ENCODE measurements at regions not wholly inside any gene's neighbourhood (a gene's known extent, or its start where the extent isn't known, plus 50 kb on each side); places are given as distances from the start of the nearest gene placed in this dataset.
"Not testable (repeated sequence)": the region's sequence is repeated elsewhere in the genome, so short reads cannot be mapped to it uniquely, and the experiment has no call there.

DNA sequence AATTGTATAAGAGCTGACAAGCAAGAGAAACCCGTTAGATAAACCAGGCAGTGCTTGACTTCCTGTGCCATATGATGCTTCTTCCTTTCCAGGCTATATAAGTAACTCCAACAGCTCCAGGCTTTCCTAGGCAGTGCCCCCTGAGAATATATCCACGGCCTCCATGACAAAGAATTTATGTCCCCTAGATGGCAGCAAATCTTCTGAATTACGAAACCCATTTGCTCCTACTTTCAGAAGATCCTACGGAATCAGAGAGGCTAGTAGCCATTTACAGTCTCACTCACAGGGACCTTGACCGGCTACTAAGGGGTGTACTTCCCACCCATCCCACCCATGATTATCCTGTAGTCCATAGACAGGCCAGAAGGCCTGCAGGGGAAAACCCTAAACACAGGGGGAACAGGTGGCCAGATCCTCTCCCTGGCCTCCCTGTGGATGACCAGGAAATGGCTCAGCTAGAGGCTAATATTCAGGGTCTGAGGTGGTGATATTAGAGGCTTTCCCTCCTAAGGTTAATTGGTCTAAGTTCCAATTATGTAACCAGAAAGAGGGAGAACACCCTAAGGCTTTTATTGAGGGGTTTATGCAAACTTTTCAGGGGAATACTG is 77.2 kb upstream of the DCD start:
- Mint-ChIP-seq H3K4me3 (ENCODE audit: unreplicated experiment) (no peak overlapping the region), H3K9me3 (ENCODE audit: low read depth) (no peaks in the 10 kb centered on the region), H3K36me3 (ENCODE audit: low read depth) (no peaks in the 10 kb centered on the region), H3K4me1 (ENCODE audit: low read depth) (no peaks in the 10 kb centered on the region), H3K27me3 (ENCODE audit: low read depth) (peaks cover 17% of the 10 kb centered on the region), H3K27ac (ENCODE audit: unreplicated experiment) (no peak overlapping the region)
- peak; percentile 67 for TF ChIP-seq CTCF (IDR thresholded peaks at IDR 0.05)
- DNase-seq (ENCODE audit: low spot score), result no peak

- peak; percentile 74 for TF ChIP-seq CTCF (IDR thresholded peaks at IDR 0.05)
- no peak overlapping the region for H3K27ac Mint-ChIP-seq (ENCODE audit: unreplicated experiment)
- no peak overlapping the region for H3K4me3 Mint-ChIP-seq (ENCODE audit: unreplicated experiment)
- DNase-seq (ENCODE audit: low spot score), result no peak
- H3K27me3 Mint-ChIP-seq (ENCODE audit: low read depth), result peaks cover 27% of the 10 kb centered on the region
- no peaks in the 10 kb centered on the region for H3K4me1 Mint-ChIP-seq (ENCODE audit: low read depth)
- H3K9me3 Mint-ChIP-seq (ENCODE audit: low read depth), result no peaks in the 10 kb centered on the region
- no peaks in the 10 kb centered on the region for H3K36me3 Mint-ChIP-seq (ENCODE audit: low read depth)
Observed at GRCh38 chr12:54723379-54724256, 75.5 kb upstream of the DCD start.

DNA sequence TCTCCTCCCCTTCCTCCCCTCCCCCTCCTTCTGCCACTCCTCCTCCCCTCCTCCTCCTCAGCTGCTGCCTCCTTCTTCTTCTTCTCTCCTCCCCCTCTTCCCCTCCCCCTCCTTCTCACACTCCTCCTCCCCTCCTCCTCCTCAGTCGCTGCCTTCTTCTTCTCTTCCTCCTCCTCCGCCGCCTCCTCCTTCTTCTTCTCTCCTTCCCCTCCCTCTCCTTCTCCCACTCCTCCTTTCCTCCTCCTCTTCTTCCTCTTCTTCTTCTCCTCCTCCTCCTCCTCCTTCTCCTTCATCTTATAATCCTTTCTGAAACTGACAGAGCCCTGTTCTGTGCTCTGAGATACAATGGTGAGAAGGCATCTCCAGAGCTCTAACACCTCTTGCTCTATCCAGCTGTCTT is 73.1 kb upstream of the DCD start:
- TF ChIP-seq CTCF (IDR thresholded peaks at IDR 0.05), result no peak
- no peaks in the 10 kb centered on the region for H3K36me3 Mint-ChIP-seq (ENCODE audit: low read depth)
- no peak overlapping the region for H3K27ac Mint-ChIP-seq (ENCODE audit: unreplicated experiment)
- H3K27me3 Mint-ChIP-seq (ENCODE audit: low read depth), result peaks cover 30% of the 10 kb centered on the region
- no peak overlapping the region for H3K4me3 Mint-ChIP-seq (ENCODE audit: unreplicated experiment)
- no peaks in the 10 kb centered on the region for H3K9me3 Mint-ChIP-seq (ENCODE audit: low read depth)
- no peaks in the 10 kb centered on the region for H3K4me1 Mint-ChIP-seq (ENCODE audit: low read depth)
- no peak for DNase-seq (ENCODE audit: low spot score)

GRCh38 chr12:54719691-54720090 is 71.5 kb upstream of the DCD start:
- Mint-ChIP-seq H3K4me3 (ENCODE audit: unreplicated experiment) (no peak overlapping the region), H3K4me1 (ENCODE audit: low read depth) (no peaks in the 10 kb centered on the region), H3K36me3 (ENCODE audit: low read depth) (no peaks in the 10 kb centered on the region), H3K27me3 (ENCODE audit: low read depth) (peaks cover 30% of the 10 kb centered on the region), H3K27ac (ENCODE audit: unreplicated experiment) (no peak overlapping the region), H3K9me3 (ENCODE audit: low read depth) (no peaks in the 10 kb centered on the region)
- TF ChIP-seq CTCF (IDR thresholded peaks at IDR 0.05), result no peak
- DNase-seq (ENCODE audit: low spot score), result no peak

- no peak for TF ChIP-seq CTCF (IDR thresholded peaks at IDR 0.05)
- no peaks in the 10 kb centered on the region for H3K4me1 Mint-ChIP-seq (ENCODE audit: low read depth)
Observed at GRCh38 chr12:54716261-54716660, 68.1 kb upstream of the DCD start.

DNA sequence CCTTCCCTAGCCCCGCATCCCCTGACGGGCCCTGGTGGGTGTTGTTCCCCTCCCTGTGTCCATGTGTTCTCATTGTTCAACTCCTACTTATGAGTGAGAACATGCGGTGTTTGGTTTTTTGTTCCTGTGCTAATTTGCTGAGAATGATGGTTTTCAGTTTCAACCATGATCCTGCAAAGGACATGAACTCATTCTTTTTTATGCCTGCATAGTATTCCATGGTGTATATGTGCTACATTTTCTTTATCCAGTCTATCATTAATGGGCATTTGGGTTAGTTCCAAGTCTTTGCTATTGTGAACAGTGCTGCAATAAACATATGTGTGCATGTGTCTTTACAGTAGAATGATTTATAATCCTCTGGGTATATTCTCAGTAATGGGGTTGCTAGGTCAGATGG is 65.7 kb upstream of the DCD start:
- not testable (repeated sequence) for H3K4me3 Mint-ChIP-seq (ENCODE audit: unreplicated experiment); H3K27ac Mint-ChIP-seq (ENCODE audit: unreplicated experiment); DNase-seq (ENCODE audit: low spot score); H3K36me3 Mint-ChIP-seq (ENCODE audit: low read depth); H3K9me3 Mint-ChIP-seq (ENCODE audit: low read depth); H3K4me1 Mint-ChIP-seq (ENCODE audit: low read depth)
- H3K27me3 Mint-ChIP-seq (ENCODE audit: low read depth), result peaks cover 15% of the 10 kb centered on the region

More at GRCh38 chr12:54716261-54716660, 68.1 kb upstream of the DCD start:
- Mint-ChIP-seq H3K36me3 (ENCODE audit: low read depth) (no peaks in the 10 kb centered on the region), H3K9me3 (ENCODE audit: low read depth) (no peaks in the 10 kb centered on the region), H3K27ac (ENCODE audit: unreplicated experiment) (no peak overlapping the region), H3K27me3 (ENCODE audit: low read depth) (peaks cover 25% of the 10 kb centered on the region), H3K4me3 (ENCODE audit: unreplicated experiment) (no peak overlapping the region)
- DNase-seq (ENCODE audit: low spot score), result no peak

Measured in chondrocyte (in vitro differentiated cells).